ENCODE measurements at regions not wholly inside any gene's neighbourhood (a gene's known extent, or its start where the extent isn't known, plus 50 kb on each side); places are given as distances from the start of the nearest gene placed in this dataset.

GRCh38 chr2:106959975-106960682 lies 74.2 kb upstream of the ST6GAL2 start:
- H3K36me3 ChIP-seq (ENCODE audit: low read depth): no peaks in the 10 kb centered on the region
- H3K4me2 ChIP-seq: no peak overlapping the region
- no peaks in the 10 kb centered on the region for H3F3A ChIP-seq (ENCODE audit: insufficient read depth, low read depth)
- H3K27me3 ChIP-seq (ENCODE audit: insufficient read depth, low read depth): no peaks in the 10 kb centered on the region
- no peak overlapping the region for H3K27ac ChIP-seq
- no peak for TF ChIP-seq CTCF (conservative IDR thresholded peaks at IDR 0.05)
- H3K4me1 ChIP-seq (replicated peaks; ENCODE audit: insufficient read depth): no peaks in the 10 kb centered on the region
- no peaks in the 10 kb centered on the region for H3K9me3 ChIP-seq (ENCODE audit: insufficient read depth, low read depth)
- H3K79me2 ChIP-seq (ENCODE audit: low read depth): no peaks in the 10 kb centered on the region
- intact Hi-C loops (cut with micrococcal nuclease; ENCODE audit: unreplicated experiment): loop anchor here (10.0 kb wide), 1 partner anchor 1085 kb away; no protein-coding TSS in a partner anchor
- ChIA-PET POLR2A (ENCODE audit: unreplicated experiment) (no interaction called here), CTCF (no interaction called here)
- DNase-seq: no peak
- no peak overlapping the region for H2AFZ ChIP-seq
- no peaks in the 10 kb centered on the region for H4K20me1 ChIP-seq (ENCODE audit: insufficient read depth)
- no TSS peak for BruUV-seq (replicated peaks)
- no peaks in the 10 kb centered on the region for H3K9me2 ChIP-seq (ENCODE audit: insufficient read depth)
- H3K4me3 ChIP-seq: no peak overlapping the region

- ChIA-PET CTCF (no interaction called here), POLR2A (ENCODE audit: unreplicated experiment) (no interaction called here)
- H3K27ac ChIP-seq: no peak overlapping the region
- TF ChIP-seq EZH2 (IDR thresholded peaks at IDR 0.05; ENCODE audit: low read depth): no peak
- TF ChIP-seq CTCF (conservative IDR thresholded peaks at IDR 0.05): no peak
- H3F3A ChIP-seq (ENCODE audit: insufficient read depth, low read depth): no peaks in the 10 kb centered on the region
- H3K9me2 ChIP-seq (ENCODE audit: insufficient read depth): no peaks in the 10 kb centered on the region
- no TSS peak for BruUV-seq (replicated peaks)
- no peak for DNase-seq
- no peaks in the 10 kb centered on the region for H3K9me3 ChIP-seq (ENCODE audit: insufficient read depth, low read depth)
- H3K36me3 ChIP-seq (ENCODE audit: low read depth): no peaks in the 10 kb centered on the region
- H2AFZ ChIP-seq: no peak overlapping the region
- no peak overlapping the region for H3K4me2 ChIP-seq
- H3K4me3 ChIP-seq: no peak overlapping the region
- intact Hi-C loops (cut with micrococcal nuclease; ENCODE audit: unreplicated experiment): loop anchor here (10.0 kb wide), 1 partner anchor 1084 kb away; no protein-coding TSS in a partner anchor
- no peaks in the 10 kb centered on the region for H4K20me1 ChIP-seq (ENCODE audit: insufficient read depth)
- H3K27me3 ChIP-seq (ENCODE audit: insufficient read depth, low read depth): no peaks in the 10 kb centered on the region
- no peaks in the 10 kb centered on the region for H3K4me1 ChIP-seq (replicated peaks; ENCODE audit: insufficient read depth)
- H3K79me2 ChIP-seq (ENCODE audit: low read depth): no peaks in the 10 kb centered on the region
Observed at GRCh38 chr2:106960683-106961161, 74.8 kb upstream of the ST6GAL2 start.

- no peaks in the 10 kb centered on the region for H3K36me3 ChIP-seq (ENCODE audit: low read depth)
- no peak overlapping the region for H2AFZ ChIP-seq
- CTCF ChIA-PET: no interaction called here
- no peaks in the 10 kb centered on the region for H4K20me1 ChIP-seq (ENCODE audit: insufficient read depth)
- H3K27me3 ChIP-seq (ENCODE audit: insufficient read depth, low read depth): no peaks in the 10 kb centered on the region
- H3K79me2 ChIP-seq (ENCODE audit: low read depth): no peaks in the 10 kb centered on the region
- TF ChIP-seq EZH2 (IDR thresholded peaks at IDR 0.05; ENCODE audit: low read depth) (no peak), CTCF (conservative IDR thresholded peaks at IDR 0.05) (no peak)
- BruUV-seq (replicated peaks): no TSS peak
- no peaks in the 10 kb centered on the region for H3K9me3 ChIP-seq (ENCODE audit: insufficient read depth, low read depth)
- no peak overlapping the region for H3K4me3 ChIP-seq
- POLR2A ChIA-PET (ENCODE audit: unreplicated experiment): no interaction called here
- H3K4me2 ChIP-seq: no peak overlapping the region
- H3K9me2 ChIP-seq (ENCODE audit: insufficient read depth): no peaks in the 10 kb centered on the region
- no peak overlapping the region for H3K27ac ChIP-seq
- intact Hi-C loops (cut with micrococcal nuclease; ENCODE audit: unreplicated experiment): loop anchor here (10.0 kb wide), 1 partner anchor 1083 kb away; no protein-coding TSS in a partner anchor
- H3K4me1 ChIP-seq (replicated peaks; ENCODE audit: insufficient read depth): no peaks in the 10 kb centered on the region
- no peak for DNase-seq
- H3F3A ChIP-seq (ENCODE audit: insufficient read depth, low read depth): no peaks in the 10 kb centered on the region
Observed at GRCh38 chr2:106961328-106961727, 75.4 kb upstream of the ST6GAL2 start.
